HL-60 (cell line): ENCODE measurements at regions not wholly inside any gene's neighbourhood (a gene's known extent, or its start where the extent isn't known, plus 50 kb on each side); places are given as distances from the start of the nearest gene placed in this dataset.
A peak's percentile ranks its signal among the peaks of the same experiment; 100 is the strongest.
"Not testable (repeated sequence)": the region's sequence is repeated elsewhere in the genome, so short reads cannot be mapped to it uniquely, and the experiment has no call there.

Source experiments
- DNase-seq, 2 experiments: peaks; one replicate each; pipeline ENCODE4 v3.0.0-alpha.2; 2010 to 2020; ENCODE audit warnings: low read depth in 1 of 2, low spot score in 1 of 2
- H3K27ac ChIP-seq: fragments of 250-450 bp; sonication (Bioruptor Pico); replicated peaks from 2 replicates; pipeline ENCODE4 v1.5.1; 2020; ENCODE audit warnings: mild to moderate bottlenecking, moderate library complexity
- H3K27me3 ChIP-seq: fragments of 250-450 bp; sonication (Bioruptor Pico); 2 replicates; pipeline ENCODE4 v1.5.1; 2021; ENCODE audit warnings: mild to moderate bottlenecking, moderate library complexity; ENCODE audit not compliant: insufficient read depth, poor library complexity, severe bottlenecking
- H3K4me3 ChIP-seq: replicated peaks from 2 replicates; pipeline ENCODE4 v1.5.1; 2011; ENCODE audit warnings: mild to moderate bottlenecking, control low read depth, low read length; ENCODE audit not compliant: insufficient read depth
- CTCF ChIP-seq: IDR thresholded peaks from one replicate; pipeline ENCODE4 v1.5.1; 2011; ENCODE audit warnings: low read length, control low read depth, inconsistent platforms; ENCODE audit not compliant: insufficient read depth
- GABPA ChIP-seq: IDR thresholded peaks from 2 replicates; pipeline ENCODE4 v1.6.1; 2012; ENCODE audit warnings: low read depth
- POLR2AphosphoS5 ChIP-seq: IDR thresholded peaks from 2 replicates; pipeline ENCODE4 v1.6.1; 2012; ENCODE audit warnings: low read depth
- REST ChIP-seq: IDR thresholded peaks from 2 replicates; pipeline ENCODE4 v1.6.1; 2012; ENCODE audit warnings: low read depth; ENCODE audit not compliant: insufficient replicate concordance
- SPI1 ChIP-seq: IDR thresholded peaks from 2 replicates; pipeline ENCODE4 v1.6.1; 2012; ENCODE audit warnings: low read depth, mild to moderate bottlenecking, borderline replicate concordance

- peak overlapping the region; percentile 66 for H3K27ac ChIP-seq
- TF ChIP-seq SPI1 (no peak), CTCF (no peak), POLR2AphosphoS5 (no peak)
- no peaks in the 10 kb centered on the region for H3K27me3 ChIP-seq
- H3K4me3 ChIP-seq = no peak overlapping the region
- DNase-seq = peak in 1 of 2 experiments; percentile 66
Measured at GRCh38 chr9:90702441-90702955, 59.9 kb upstream of the DIRAS2 start.

GRCh38 chr9:90698871-90699440, 56.3 kb upstream of the DIRAS2 start:
- Histone ChIP-seq H3K4me3 (no peak overlapping the region), H3K27ac (no peak overlapping the region; the same call in 1 of the 2 replicates), H3K27me3 (no peaks in the 10 kb centered on the region)
- peak; percentile 6 to 17 for DNase-seq
- TF ChIP-seq CTCF (no peak), REST (no peak), SPI1 (no peak), POLR2AphosphoS5 (no peak), GABPA (no peak)

GRCh38 chr9:90697808-90698207, 55.2 kb upstream of the DIRAS2 start:
- Histone ChIP-seq H3K27me3 (no peaks in the 10 kb centered on the region), H3K4me3 (no peak overlapping the region), H3K27ac (no peak overlapping the region)
- peak; percentile 7; the same call in 1 of the 2 replicates for TF ChIP-seq SPI1
- no peak for TF ChIP-seq GABPA
- peak; percentile 5 to 28 for DNase-seq

GRCh38 chr9:90694187-90694586, 51.6 kb upstream of the DIRAS2 start:
- DNase-seq, H3K4me3 ChIP-seq, H3K27me3 ChIP-seq, H3K27ac ChIP-seq: not testable (repeated sequence)
